PC-3 (cell line): ENCODE measurements at regions not wholly inside any gene's neighbourhood (a gene's known extent, or its start where the extent isn't known, plus 50 kb on each side); places are given as distances from the start of the nearest gene placed in this dataset.

Experiments used
- ATAC-seq: fragments of 200-7000 bp; cut with Tn5 transposase; 2 replicates; pipeline ENCODE4 v1.9.1; 2020; ENCODE audit warnings: mild to moderate bottlenecking, moderate library complexity
- BruUV-seq: library from RNA; stranded (reverse); fragments of 400-500 nt; replicated peaks from 2 replicates; lab custom pipeline; 2021; lab: Mats Ljungman, UMichigan
- CTCF ChIA-PET: fragments of 300-600 bp; sonication (Branson Sonifier 250); formaldehyde crosslinking; loops from one replicate; lab custom pipeline; 2022; ENCODE audit warnings: antibody characterized with exemption; lab: Charles Lee
- POLR2A ChIA-PET: fragments of 300-600 bp; sonication (Branson Sonifier 250); formaldehyde crosslinking; loops from one replicate; lab custom pipeline; 2022; ENCODE audit warnings: antibody characterized with exemption; ENCODE audit not compliant: unreplicated experiment; lab: Charles Lee
- DNase-seq: peaks from one replicate; pipeline ENCODE4 v3.0.0-alpha.2; 2015
- H2AFZ ChIP-seq: fragments of 300-600 bp; sonication (generic); 2 replicates; pipeline ENCODE4 v1.6.0; 2016; ENCODE audit warnings: antibody characterized with exemption, low read length
- H3F3A ChIP-seq: fragments of 300-600 bp; sonication (generic); one replicate; pipeline ENCODE4 v1.6.0; 2017; ENCODE audit warnings: antibody characterized with exemption, low read length, control low read depth, mild to moderate bottlenecking; ENCODE audit not compliant: unreplicated experiment
- H3K27ac ChIP-seq: fragments of 300-600 bp; sonication (generic); 2 replicates; pipeline ENCODE4 v1.5.1; 2016; ENCODE audit warnings: mild to moderate bottlenecking, low read length
- H3K27me3 ChIP-seq: fragments of 300-600 bp; sonication (generic); 2 replicates; pipeline ENCODE4 v1.6.1; 2016; ENCODE audit warnings: low read length, mixed read lengths
- H3K36me3 ChIP-seq: fragments of 300-600 bp; sonication (generic); 2 replicates; pipeline ENCODE4 v1.6.1; 2016; ENCODE audit warnings: low read depth, mixed run types, low read length, mixed read lengths
- H3K4me1 ChIP-seq: fragments of 300-600 bp; sonication (generic); 2 replicates; pipeline ENCODE4 v1.5.1; 2016; ENCODE audit warnings: low read length; ENCODE audit not compliant: insufficient read depth
- H3K4me2 ChIP-seq: fragments of 300-600 bp; sonication (generic); 2 replicates; pipeline ENCODE4 v1.6.0; 2016; ENCODE audit warnings: low read length
- H3K4me3 ChIP-seq: fragments of 300-600 bp; sonication (generic); 2 replicates; pipeline ENCODE4 v1.5.1; 2016; ENCODE audit warnings: mild to moderate bottlenecking, low read length, mixed read lengths
- H3K79me2 ChIP-seq: fragments of 300-600 bp; sonication (generic); 2 replicates; pipeline ENCODE4 v1.6.1; 2017; ENCODE audit warnings: low read length, mixed read lengths
- H3K9ac ChIP-seq: fragments of 300-600 bp; sonication (generic); 2 replicates; pipeline ENCODE4 v1.6.0; 2016; ENCODE audit warnings: mild to moderate bottlenecking, low read length
- H3K9me2 ChIP-seq: fragments of 300-600 bp; sonication (generic); replicated peaks from 2 replicates; pipeline ENCODE4 v1.6.1; 2016; ENCODE audit warnings: mixed run types, low read length, mixed read lengths
- H3K9me3 ChIP-seq: fragments of 300-600 bp; sonication (generic); 2 replicates; pipeline ENCODE4 v1.6.1; 2016; ENCODE audit warnings: low read length, mixed read lengths
- H4K20me1 ChIP-seq: fragments of 300-600 bp; sonication (generic); 2 replicates; pipeline ENCODE4 v1.6.1; 2016; ENCODE audit warnings: low read length, mixed read lengths
- CTCF ChIP-seq: fragments of 300-600 bp; sonication (generic); conservative IDR thresholded peaks from 2 replicates; pipeline ENCODE4 v1.5.1; 2017; ENCODE audit warnings: antibody characterized with exemption, low read depth, mild to moderate bottlenecking, low read length
- EZH2 ChIP-seq: fragments of 300-600 bp; sonication (generic); IDR thresholded peaks from one replicate; pipeline ENCODE4 v1.6.1; 2017; ENCODE audit warnings: antibody characterized with exemption, mild to moderate bottlenecking, low read length; ENCODE audit not compliant: unreplicated experiment
- EZH2phosphoT487 ChIP-seq: fragments of 300-600 bp; sonication (generic); IDR thresholded peaks from 2 replicates; pipeline ENCODE4 v1.6.1; 2018; ENCODE audit warnings: mild to moderate bottlenecking, antibody characterized with exemption, low read length, borderline replicate concordance
- intact Hi-C: fragments of 100-400 bp; cut with micrococcal nuclease; formaldehyde crosslinking; loops from 2 replicates; pipeline ENCODE4 v1.9.0; 2023

- no peak overlapping the region for H3K9ac ChIP-seq
- H2AFZ ChIP-seq: no peak overlapping the region
- no peak for ATAC-seq
- H4K20me1 ChIP-seq: no peaks in the 10 kb centered on the region
- no peaks in the 10 kb centered on the region for H3K79me2 ChIP-seq
- H3K4me3 ChIP-seq: no peak overlapping the region
- peaks cover 7% of the 10 kb centered on the region; the same call in 1 of the 2 replicates for H3K27me3 ChIP-seq
- no peaks in the 10 kb centered on the region for H3K4me1 ChIP-seq
- TF ChIP-seq EZH2phosphoT487 (no peak), CTCF (no peak), EZH2 (no peak)
- ChIA-PET CTCF (no interaction called here), POLR2A (no interaction called here)
- H3F3A ChIP-seq: no peaks in the 10 kb centered on the region
- H3K9me3 ChIP-seq: no peaks in the 10 kb centered on the region
- no peak overlapping the region for H3K4me2 ChIP-seq
- no peak overlapping the region for H3K27ac ChIP-seq
- intact Hi-C loops: no loop called here
- DNase-seq: peak; percentile 13
- H3K36me3 ChIP-seq: no peaks in the 10 kb centered on the region
- no TSS peak for BruUV-seq
- no peaks in the 10 kb centered on the region for H3K9me2 ChIP-seq
Measured at GRCh38 chr5:163193886-163194285, 243.5 kb upstream of the CCNG1 start.

GRCh38 chr5:163205645-163206044 is 231.8 kb upstream of the CCNG1 start:
- Histone ChIP-seq H3K27me3 (peaks cover 37% of the 10 kb centered on the region), H3K36me3 (no peaks in the 10 kb centered on the region), H3F3A (no peaks in the 10 kb centered on the region), H4K20me1 (no peaks in the 10 kb centered on the region), H2AFZ (no peak overlapping the region), H3K4me3 (no peak overlapping the region), H3K27ac (no peak overlapping the region), H3K9ac (no peak overlapping the region), H3K4me2 (no peak overlapping the region), H3K4me1 (no peaks in the 10 kb centered on the region), H3K79me2 (no peaks in the 10 kb centered on the region), H3K9me3 (no peaks in the 10 kb centered on the region), H3K9me2 (no peaks in the 10 kb centered on the region)
- TF ChIP-seq EZH2: no peak
- no peak for TF ChIP-seq EZH2phosphoT487
- no peak for TF ChIP-seq CTCF
- ATAC-seq: no peak
- DNase-seq: no peak
- ChIA-PET POLR2A (no interaction called here), CTCF (no interaction called here)
- no TSS peak for BruUV-seq
- intact Hi-C loops: no loop called here

GRCh38 chr5:163221581-163221980 is 215.8 kb upstream of the CCNG1 start:
- no peaks in the 10 kb centered on the region for H4K20me1 ChIP-seq
- no peak overlapping the region for H2AFZ ChIP-seq
- H3K9me3 ChIP-seq: no peaks in the 10 kb centered on the region
- H3K4me3 ChIP-seq: no peak overlapping the region
- CTCF ChIA-PET: no interaction called here
- H3K79me2 ChIP-seq: no peaks in the 10 kb centered on the region
- no peaks in the 10 kb centered on the region for H3K9me2 ChIP-seq
- no peaks in the 10 kb centered on the region for H3K4me1 ChIP-seq
- peaks cover 23% of the 10 kb centered on the region for H3K27me3 ChIP-seq
- no peak for TF ChIP-seq EZH2phosphoT487
- no peak for TF ChIP-seq CTCF
- no peak for TF ChIP-seq EZH2
- BruUV-seq: no TSS peak
- intact Hi-C loops: no loop called here
- H3K27ac ChIP-seq: no peak overlapping the region
- ATAC-seq (no peak), DNase-seq (no peak)
- H3K36me3 ChIP-seq: no peaks in the 10 kb centered on the region
- POLR2A ChIA-PET: no interaction called here
- no peaks in the 10 kb centered on the region for H3F3A ChIP-seq
- no peak overlapping the region for H3K4me2 ChIP-seq
- H3K9ac ChIP-seq: no peak overlapping the region
